AG04449 (cell line): ENCODE measurements at regions not wholly inside any gene's neighbourhood (a gene's known extent, or its start where the extent isn't known, plus 50 kb on each side); places are given as distances from the start of the nearest gene placed in this dataset.
"Not testable (repeated sequence)": the region's sequence is repeated elsewhere in the genome, so short reads cannot be mapped to it uniquely, and the experiment has no call there.

Source experiments
- CTCF ChIA-PET: fragments of 350-600 bp; formaldehyde crosslinking; extraction: SDS; loops from one replicate; lab custom pipeline; 2021; ENCODE audit warnings: antibody characterized with exemption; lab: Yijun Ruan, JAX
- POLR2A ChIA-PET: fragments of 400-600, 350-600 bp; formaldehyde crosslinking; extraction: SDS; loops from one replicate; lab custom pipeline; 2020; ENCODE audit warnings: antibody characterized with exemption, inconsistent platforms; lab: Yijun Ruan, JAX
- DNase-seq: peaks from one replicate; pipeline ENCODE4 v3.0.0-alpha.2; 2010; ENCODE audit warnings: low read depth, low spot score
- H3K4me3 ChIP-seq: 2 replicates; pipeline ENCODE4 v1.5.1; 2011; ENCODE audit warnings: low read depth, mild to moderate bottlenecking, control low read depth, low read length
- TF ChIP-seq, protein P1 (sequence below): IDR thresholded peaks from one replicate; pipeline ENCODE4 v1.5.1; 2011; ENCODE audit warnings: mild to moderate bottlenecking, moderate library complexity, low read length, control low read depth, inconsistent platforms; ENCODE audit not compliant: insufficient read depth; ENCODE audit errors: missing control alignments

DNA sequence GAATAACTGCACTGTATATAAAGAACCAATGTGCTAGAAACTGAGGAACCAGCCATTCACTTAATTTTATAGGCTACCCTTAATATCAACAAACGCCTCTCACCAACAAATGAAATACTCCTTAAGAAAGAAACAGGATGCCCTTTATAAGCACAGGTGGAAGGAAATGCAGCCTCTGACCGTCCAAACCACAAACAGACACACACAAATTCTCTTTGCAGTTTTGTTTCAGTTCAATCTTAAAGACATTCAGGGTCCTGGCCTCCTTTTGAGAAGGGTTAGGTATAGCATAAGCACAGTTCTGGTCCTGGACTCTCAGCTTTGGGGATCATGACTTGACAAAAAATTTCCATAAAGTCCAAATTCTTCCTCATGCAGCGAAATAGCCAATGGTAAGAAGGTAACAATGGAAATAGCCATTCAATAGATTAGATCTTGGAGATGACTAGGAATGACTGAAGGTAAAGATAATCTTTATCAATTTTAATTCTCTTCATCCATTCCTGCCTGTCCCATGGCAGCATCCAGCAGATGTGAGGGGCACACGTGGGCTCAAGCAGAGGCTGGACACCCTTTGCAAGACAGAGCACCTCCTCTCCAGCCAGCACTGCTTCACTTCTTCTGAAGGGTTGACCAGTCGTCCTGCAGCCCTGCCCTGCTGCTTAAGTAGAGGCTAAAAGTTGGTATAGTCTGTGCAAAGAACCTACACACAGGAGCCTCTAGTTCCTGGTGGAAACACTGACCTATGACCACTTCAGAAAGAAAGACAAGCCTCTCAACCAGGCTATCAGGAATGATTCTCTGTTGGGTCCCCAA is 123.9 kb downstream of the CD83 start:
- CTCF ChIA-PET, result no interaction called here
- DNase-seq, result no peak
- TF ChIP-seq, protein P1, sequence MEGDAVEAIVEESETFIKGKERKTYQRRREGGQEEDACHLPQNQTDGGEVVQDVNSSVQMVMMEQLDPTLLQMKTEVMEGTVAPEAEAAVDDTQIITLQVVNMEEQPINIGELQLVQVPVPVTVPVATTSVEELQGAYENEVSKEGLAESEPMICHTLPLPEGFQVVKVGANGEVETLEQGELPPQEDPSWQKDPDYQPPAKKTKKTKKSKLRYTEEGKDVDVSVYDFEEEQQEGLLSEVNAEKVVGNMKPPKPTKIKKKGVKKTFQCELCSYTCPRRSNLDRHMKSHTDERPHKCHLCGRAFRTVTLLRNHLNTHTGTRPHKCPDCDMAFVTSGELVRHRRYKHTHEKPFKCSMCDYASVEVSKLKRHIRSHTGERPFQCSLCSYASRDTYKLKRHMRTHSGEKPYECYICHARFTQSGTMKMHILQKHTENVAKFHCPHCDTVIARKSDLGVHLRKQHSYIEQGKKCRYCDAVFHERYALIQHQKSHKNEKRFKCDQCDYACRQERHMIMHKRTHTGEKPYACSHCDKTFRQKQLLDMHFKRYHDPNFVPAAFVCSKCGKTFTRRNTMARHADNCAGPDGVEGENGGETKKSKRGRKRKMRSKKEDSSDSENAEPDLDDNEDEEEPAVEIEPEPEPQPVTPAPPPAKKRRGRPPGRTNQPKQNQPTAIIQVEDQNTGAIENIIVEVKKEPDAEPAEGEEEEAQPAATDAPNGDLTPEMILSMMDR, result no peak
- POLR2A ChIA-PET, result no interaction called here
- no peak overlapping the region for H3K4me3 ChIP-seq

DNA sequence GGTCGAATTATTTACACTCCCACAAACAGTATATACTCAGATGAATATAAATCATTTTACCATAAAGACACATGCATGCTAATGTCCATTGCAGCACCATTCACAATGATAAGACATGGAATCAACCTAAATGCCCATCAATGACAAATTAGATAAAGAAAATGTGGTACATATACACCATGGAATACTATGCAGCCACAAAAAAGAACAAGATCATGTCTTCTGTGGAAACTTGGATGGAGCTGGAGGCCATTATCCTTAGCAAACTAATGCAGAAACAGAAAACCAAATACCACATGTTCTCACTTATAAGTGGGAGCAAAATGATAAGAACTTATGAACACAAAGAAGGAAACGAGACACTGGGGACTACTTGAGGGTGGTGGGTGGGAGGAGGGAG is 125.3 kb downstream of the CD83 start:
- H3K4me3 ChIP-seq, CTCF ChIA-PET, DNase-seq, POLR2A ChIA-PET: not testable (repeated sequence)

DNA sequence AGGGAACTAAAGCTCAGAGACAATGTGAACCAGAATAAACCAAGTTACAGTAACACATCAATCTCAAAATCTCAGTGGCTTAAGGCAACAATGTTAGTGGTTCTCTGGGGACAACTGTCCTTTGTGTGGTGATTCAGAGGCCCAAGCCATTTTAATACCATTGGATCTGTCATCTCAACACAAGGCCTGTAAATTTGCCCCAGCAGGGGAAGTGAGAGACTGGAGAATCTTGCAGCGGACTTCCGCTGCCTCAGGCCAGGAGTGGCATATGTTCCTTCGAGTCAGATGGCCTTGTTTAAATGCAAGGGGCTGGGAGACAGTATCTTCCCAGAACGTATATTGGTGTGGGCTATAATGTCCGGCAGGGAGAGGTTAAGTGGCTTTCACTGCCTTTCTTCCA is 126.0 kb downstream of the CD83 start:
- DNase-seq, result no peak
- TF ChIP-seq, protein P1, result no peak
- no peak overlapping the region for H3K4me3 ChIP-seq
- POLR2A ChIA-PET, result no interaction called here
- CTCF ChIA-PET, result no interaction called here

DNA sequence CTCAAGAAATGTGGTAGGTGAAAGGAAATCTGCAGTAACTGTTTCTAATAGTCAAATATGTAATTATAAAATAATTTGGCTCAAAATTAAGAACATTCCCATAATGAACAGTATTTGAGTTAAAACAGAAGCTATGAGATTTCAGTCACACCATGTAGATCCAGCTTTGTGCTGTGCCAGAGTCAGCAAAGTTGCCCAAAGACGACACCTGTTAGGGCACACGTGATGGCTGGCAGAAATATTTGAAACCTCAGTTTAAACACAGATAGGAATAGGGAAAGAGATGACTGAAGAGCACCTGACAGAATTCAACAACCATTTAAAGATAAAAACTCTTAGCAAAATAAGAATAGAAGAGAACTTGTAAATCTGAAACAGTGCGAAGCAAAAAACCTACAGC is 129.3 kb downstream of the CD83 start:
- TF ChIP-seq, protein P1, result no peak
- CTCF ChIA-PET, result no interaction called here
- no peak for DNase-seq
- H3K4me3 ChIP-seq, result no peak overlapping the region
- POLR2A ChIA-PET, result no interaction called here

DNA sequence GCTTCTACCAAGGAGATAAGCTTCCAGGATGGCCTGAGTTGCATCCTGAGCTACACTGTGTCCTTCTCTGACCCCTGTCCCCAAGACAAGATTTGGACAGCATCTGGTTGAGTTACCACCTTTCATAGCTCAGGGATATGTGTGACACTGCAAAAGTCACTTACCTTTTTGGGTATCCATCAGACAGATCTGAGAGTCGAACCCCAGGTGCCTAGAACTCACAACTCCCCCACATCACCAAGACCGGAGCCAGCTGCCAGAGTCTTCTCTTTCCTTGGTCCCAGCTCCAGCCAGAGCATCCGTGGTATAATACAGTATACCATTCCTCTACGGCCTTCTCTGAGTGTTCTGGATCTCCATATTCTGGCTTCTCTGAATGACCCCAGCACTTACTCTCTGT is 133.0 kb downstream of the CD83 start:
- H3K4me3 ChIP-seq, result no peak overlapping the region
- DNase-seq, result no peak
- TF ChIP-seq, protein P1, result no peak
- ChIA-PET CTCF (no interaction called here), POLR2A (no interaction called here)

DNA sequence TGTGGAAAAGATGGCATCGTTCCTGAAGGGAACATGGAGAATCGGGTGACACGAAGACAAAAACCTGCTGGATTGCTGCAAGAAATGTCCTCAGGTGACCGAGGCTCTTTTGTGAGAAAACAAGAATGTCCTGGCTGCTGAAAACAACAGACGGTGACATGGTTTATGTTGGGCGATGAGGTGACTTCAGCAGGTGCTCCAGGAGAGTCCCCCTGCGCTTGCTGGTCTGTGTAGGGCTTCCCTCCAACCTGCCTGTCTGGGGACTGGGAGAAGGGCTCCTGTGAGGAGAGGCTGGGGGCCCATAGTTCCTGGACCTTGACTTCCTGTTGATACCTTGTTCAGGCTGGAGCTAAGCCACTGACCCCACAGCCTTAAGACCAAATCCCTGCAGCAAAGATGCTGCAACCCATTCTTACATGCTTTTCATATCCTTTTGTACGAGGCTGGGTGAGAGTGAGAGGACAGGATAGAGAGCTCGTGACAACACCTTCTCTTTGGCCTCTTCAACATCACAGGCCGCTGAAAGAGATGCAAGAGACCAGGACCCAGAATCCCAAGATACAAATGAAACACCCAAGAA is 134.8 kb downstream of the CD83 start:
- no peak for DNase-seq
- no peak overlapping the region for H3K4me3 ChIP-seq
- TF ChIP-seq, protein P1, result no peak
- POLR2A ChIA-PET, result no interaction called here
- CTCF ChIA-PET, result interaction anchor here (1.0 kb wide), 1 partner anchor 12 kb away, joined by 3 read pairs; no protein-coding TSS in a partner anchor

DNA sequence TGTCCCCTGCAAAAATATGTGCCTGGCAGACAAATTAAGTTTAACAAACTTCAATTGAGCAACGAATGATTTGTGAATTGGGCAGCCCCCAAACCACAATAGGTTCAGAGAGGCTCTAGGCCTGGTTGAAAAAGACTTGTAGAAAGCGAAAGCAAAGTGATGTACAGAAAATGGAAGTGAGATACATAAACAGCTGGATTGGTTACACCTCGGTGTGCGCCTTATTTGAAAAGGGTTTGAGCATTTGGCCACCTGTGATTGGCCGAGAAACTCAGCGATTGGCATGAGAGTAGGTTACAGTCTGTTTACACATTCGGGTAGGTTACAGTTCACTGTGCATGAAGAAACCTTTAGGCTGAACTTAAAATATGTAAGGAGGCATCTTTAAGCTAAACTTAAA is 136.9 kb downstream of the CD83 start:
- TF ChIP-seq, protein P1, result no peak
- no peak for DNase-seq
- no peak overlapping the region for H3K4me3 ChIP-seq
- ChIA-PET POLR2A (no interaction called here), CTCF (no interaction called here)
